MV-4-11 (cell line): ENCODE measurements at regions not wholly inside any gene's neighbourhood (a gene's known extent, or its start where the extent isn't known, plus 50 kb on each side); places are given as distances from the start of the nearest gene placed in this dataset.
A peak's percentile ranks its signal among the peaks of the same experiment; 100 is the strongest.
"Not testable (repeated sequence)": the region's sequence is repeated elsewhere in the genome, so short reads cannot be mapped to it uniquely, and the experiment has no call there.

Experiments used
- DNase-seq: peaks from one replicate; lab custom pipeline; 2025; lab: John Stamatoyannopoulos, UW

DNA sequence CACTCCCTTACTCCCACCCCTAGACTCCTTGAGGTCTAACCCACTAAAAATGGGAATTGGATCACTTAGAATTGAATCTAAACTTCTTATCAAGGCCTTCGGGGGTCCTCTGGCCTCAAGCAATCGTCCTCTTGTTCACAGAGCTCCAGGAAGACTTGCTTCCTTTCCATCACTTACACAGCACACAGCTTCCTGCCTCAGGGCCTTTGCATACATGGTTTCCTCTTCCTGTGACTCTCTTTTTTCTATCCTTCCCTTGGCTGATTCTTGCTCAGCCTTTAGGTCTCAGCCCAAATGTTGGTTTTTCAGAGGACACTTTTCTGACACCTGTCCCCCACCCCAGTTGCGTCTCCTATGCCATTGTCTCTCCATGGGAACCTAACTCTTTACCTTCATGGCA is 50.0 kb upstream of the ALDH1B1 start:
- DNase-seq = no peak

DNA sequence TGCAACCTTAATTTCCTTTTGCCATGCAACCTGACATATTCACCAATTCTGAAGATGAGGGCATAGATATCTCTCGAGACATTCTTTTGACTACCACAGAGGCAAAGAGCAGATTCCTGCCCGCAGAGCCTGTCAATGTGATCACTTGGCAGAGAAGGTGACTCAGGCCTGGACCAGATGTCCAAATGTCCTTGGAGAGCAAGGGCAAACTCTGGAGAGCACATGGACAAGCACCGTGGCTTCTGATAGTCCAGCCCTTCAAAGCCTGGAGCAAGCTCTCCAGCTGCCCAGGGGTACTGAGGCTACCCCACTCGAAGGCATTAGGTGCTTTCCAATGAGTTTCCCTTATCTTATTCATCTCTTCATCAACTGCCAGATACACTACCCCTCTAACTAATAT is 50.4 kb upstream of the ALDH1B1 start:
- DNase-seq = no peak

- DNase-seq = no peak
Measured at GRCh38 chr9:38339496-38339895, 53.0 kb upstream of the ALDH1B1 start.

GRCh38 chr9:38339087-38339486 is 53.4 kb upstream of the ALDH1B1 start:
- DNase-seq = peak; percentile 99

- DNase-seq = no peak
Measured at GRCh38 chr9:38338342-38339018, 54.0 kb upstream of the ALDH1B1 start.

DNA sequence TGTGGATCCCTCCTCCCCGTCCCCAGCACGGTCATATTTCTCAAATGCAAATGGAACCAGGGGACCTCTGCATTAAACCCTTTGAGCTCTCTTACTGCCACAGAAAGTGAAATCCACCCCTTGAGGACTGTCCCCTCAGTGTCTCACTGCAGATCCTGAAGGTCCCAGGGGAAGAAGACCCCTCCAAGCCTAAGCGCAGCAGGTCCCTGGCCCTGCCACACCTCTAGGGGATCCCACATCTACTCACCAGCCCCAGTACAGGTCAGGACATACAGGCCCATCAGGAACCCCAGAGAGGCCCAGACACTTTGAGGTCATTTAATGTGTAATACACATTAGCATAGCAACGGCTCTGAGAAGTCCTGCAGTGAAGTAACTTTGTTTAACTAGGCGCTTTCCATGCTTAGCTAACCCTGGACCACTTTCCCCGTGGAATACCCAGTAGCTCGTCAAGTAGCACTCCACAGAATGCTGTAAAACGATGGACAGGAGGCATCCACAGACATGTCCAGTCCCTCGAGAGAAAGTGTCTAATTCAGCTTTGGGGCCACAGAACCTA is 54.7 kb upstream of the ALDH1B1 start:
- DNase-seq = no peak

- no peak for DNase-seq
Measured at GRCh38 chr9:38337181-38337580, 55.3 kb upstream of the ALDH1B1 start.

DNA sequence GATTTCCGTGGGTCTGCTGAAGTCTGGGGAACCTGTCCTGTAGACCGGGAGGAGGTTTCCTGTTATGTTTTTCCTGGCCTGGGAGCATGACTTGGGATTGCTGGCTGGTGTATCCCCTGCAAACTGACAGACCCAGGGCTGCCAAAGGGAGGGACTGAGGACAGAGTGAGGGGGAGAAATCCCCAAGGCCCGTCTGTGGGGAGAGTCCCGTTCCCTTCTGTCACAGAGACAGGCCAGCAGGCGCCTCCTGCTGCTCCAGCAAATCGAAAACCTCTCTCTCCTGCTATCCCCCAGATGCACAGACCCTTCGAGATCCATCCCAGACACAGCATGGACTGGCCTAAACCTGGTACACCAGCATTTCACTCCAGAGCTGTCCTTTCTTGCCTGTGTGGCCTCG is 56.2 kb upstream of the ALDH1B1 start:
- DNase-seq = no peak

DNA sequence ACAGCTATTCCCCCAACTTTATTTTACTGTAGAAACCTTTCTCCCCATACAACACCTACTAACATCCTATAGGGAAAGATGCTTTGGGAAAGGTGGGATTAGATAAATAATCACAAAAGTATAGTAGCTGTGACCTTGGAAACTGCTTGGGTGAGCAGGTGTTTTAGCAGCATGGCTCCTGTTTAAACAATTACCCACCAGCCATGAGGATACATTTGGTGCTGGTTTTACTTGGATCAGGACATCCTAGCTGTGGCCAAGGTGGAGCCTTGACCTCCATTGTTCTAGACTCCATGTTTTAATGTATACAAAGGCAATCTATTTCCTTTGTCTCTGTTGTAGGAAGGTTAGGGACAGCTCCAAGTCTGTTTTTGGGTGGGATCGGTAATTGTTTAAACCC is 56.8 kb upstream of the ALDH1B1 start:
- no peak for DNase-seq

- peak; percentile 19 for DNase-seq
Measured at GRCh38 chr9:38334234-38334633, 58.3 kb upstream of the ALDH1B1 start.

DNA sequence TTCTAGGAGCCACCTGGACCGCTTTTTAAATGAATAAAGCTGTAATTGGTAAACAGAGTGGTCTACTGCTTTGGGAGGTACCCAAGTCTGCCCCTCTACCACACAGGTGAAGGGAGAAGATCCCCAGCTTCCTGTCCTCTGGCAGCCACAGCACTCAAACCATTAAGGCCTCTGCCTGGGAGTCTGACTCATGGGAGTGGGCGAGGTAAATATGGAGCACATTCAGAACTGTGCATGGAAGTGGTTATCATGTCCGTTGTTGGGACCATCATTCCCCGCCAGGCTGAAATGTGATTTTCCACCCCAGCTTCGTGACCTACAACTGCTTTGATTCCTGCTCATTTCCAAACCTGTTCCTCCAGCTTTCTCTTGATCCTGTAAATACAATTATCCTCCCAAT is 59.5 kb upstream of the ALDH1B1 start:
- no peak for DNase-seq

GRCh38 chr9:38332625-38333024 is 59.9 kb upstream of the ALDH1B1 start:
- no peak for DNase-seq

DNA sequence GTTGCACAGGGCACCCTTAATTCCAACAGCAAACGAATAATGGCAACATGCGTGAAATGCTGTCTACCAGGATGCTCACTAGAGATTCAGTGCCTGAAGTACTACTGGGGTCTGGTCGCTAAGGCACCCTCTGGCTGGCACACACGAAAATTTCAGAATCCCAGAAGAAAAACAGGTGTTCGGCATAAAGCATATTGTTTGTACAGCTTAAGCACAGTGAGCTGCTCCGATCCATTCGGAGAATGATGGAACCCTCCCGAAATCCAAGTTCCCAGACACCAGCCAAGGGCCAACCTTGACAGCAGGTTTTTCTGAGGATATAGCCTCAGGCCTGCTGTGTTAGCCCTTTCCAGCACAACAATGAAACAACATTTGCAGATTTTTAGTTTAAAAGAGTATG is 61.4 kb upstream of the ALDH1B1 start:
- no peak for DNase-seq

DNA sequence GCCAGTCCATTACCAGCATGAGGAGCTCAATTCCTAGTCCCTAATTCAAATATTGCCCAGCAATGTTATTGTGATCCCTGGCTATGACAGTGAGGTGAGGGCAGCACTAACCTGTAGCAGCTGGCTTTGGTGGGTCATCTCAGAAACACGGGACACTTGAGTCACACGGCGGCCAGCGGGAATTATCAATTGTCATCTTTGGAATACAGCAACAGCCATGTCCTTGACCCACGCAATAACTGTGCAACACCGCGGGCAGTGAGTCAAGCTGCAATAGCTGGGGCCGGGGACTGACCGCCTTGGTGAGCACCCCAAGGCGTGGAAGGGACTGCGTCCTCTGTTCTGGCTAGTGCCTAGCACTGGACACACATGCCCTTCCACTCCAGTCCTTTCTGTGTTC is 62.5 kb upstream of the ALDH1B1 start:
- no peak for DNase-seq

DNA sequence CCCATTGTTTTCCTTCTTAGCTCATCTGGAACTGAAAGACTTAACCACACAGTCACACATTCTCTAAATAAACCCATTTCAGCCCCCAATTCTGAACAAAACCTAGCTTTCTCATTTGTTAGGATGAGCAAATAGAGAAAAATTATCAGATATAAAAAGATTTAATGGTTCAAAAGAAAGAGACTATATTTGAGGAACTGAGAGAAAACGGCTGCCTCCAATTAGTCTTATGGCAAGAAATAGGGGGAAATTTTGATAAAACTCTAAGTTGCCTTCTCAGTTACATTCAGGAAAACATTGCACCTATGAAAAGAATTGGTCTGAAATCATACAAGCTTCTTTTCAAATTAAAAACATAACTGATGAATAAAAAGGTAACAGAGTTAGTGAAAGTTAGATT is 63.7 kb upstream of the ALDH1B1 start:
- no peak for DNase-seq

- DNase-seq = no peak
Measured at GRCh38 chr9:38326122-38326521, 66.4 kb upstream of the ALDH1B1 start.

DNA sequence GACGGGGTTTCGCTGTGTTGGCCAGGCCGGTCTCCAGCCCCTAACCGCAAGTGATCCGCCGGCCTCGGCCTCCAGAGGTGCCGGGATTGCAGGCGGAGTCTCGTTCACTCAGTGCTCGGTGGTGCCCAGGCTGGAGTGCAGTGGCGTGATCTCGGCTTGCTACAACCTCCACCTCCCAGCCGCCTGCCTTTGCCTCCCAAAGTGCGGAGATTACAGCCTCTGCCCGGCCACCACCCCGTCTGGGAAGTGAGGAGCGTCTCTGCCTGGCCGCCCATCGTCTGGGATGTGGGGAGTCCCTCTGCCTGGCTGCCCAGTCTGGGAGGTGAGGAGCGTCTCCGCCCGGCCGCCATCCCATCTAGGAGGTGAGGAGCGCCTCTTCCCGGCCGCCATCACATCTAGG is 68.3 kb upstream of the ALDH1B1 start:
- not testable (repeated sequence) for DNase-seq

DNA sequence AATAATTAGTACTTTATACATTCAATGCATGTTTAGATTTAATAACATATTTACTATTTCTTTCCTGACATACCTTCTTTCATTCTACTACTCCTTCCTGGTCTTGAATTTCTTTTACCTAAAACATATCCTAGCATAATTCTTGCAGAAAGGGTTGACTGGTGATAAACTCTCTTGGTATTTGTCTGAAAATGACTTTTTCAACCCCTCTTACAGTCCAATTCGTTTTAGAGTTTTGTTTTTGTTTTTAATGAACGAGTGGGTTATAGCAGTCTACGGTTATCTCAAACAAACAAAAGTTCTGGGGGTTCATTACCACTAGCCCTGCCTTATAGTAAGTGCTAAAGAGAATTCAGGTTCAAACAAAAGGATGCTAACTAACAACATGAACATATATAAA is 69.6 kb upstream of the ALDH1B1 start:
- no peak for DNase-seq

DNA sequence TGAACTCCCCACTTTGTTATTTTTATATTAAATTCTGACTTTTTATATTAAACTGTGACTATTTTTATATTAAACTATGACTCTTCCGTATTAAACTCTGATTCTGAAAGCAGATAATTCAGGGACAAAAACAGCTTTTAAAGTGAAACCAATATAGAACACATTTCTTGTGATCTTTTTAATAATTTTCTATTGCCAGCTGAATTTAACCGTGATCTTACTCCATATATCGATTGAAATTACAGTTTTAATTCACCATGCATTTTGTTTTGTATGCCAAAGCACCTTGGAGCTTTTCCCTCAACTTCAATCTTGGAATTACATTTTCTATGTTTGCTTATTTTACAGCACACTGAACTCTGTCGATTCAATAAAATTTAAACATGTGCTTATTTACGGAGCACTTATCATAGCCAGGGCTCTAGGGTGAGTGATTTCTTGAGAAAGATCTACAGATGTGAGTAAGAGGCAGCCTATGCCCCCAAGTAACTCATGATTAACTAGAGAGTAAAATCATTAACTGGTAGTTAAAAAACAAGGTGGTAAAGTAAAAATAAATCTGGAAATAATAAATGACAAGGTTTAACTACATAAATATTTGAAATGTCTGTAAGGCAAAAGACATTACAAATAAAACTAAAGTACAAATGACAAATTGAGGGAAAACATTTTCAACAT is 72.9 kb upstream of the ALDH1B1 start:
- no peak for DNase-seq

- no peak for DNase-seq
Measured at GRCh38 chr9:38318759-38319495, 73.6 kb upstream of the ALDH1B1 start.

GRCh38 chr9:38316166-38316780 is 76.2 kb upstream of the ALDH1B1 start:
- DNase-seq = no peak

DNA sequence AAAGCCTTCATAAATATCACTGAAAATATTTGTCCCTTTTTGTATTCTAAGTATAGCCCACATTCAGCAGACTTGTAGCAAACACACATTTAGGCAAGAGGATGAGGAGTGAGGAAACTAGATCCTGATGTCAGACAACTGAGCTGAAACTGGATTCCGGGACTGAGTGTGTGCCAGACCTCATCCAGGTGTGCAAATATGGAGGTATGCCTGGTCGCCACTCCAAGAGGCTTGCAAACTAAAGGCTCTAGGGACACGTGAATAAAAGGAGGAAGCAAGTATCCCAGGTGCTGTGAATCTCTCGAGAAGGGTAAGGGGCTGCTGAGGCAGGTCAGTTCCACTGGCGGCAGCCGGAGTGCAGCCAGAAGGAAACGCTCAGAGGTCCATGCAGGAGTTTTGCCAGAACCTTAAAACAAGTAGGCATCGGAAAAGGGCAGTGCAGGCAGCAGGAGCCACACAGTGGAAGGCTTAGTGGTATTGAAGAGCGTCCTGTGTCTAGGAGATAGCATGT is 77.4 kb upstream of the ALDH1B1 start:
- no peak for DNase-seq
